Activated naive CD4-positive, alpha-beta T cell treated with Interleukin-2 at 50 U/mL for 16 hours (primary cell): ENCODE measurements at regions not wholly inside any gene's neighbourhood (a gene's known extent, or its start where the extent isn't known, plus 50 kb on each side); places are given as distances from the start of the nearest gene placed in this dataset.

Source experiments
- DNase-seq: peaks from one replicate; pipeline ENCODE4 v3.0.0-alpha.2; 2020

- DNase-seq = no peak
Measured at GRCh38 chr17:72262766-72263165, 141.9 kb downstream of the SOX9 start.

GRCh38 chr17:72264682-72265405 is 144.0 kb downstream of the SOX9 start:
- DNase-seq = no peak

- DNase-seq = no peak
Measured at GRCh38 chr17:72266112-72266775, 145.4 kb downstream of the SOX9 start.

- no peak for DNase-seq
Measured at GRCh38 chr17:72267601-72268000, 146.8 kb downstream of the SOX9 start.

- DNase-seq = no peak
Measured at GRCh38 chr17:72268431-72268830, 147.6 kb downstream of the SOX9 start.

- DNase-seq = no peak
Measured at GRCh38 chr17:72270273-72270924, 149.6 kb downstream of the SOX9 start.

GRCh38 chr17:72271603-72272002 is 150.8 kb downstream of the SOX9 start:
- DNase-seq = no peak

- no peak for DNase-seq
Measured at GRCh38 chr17:72273289-72274056, 152.7 kb downstream of the SOX9 start.

- DNase-seq = no peak
Measured at GRCh38 chr17:72274614-72275013, 153.8 kb downstream of the SOX9 start.

- no peak for DNase-seq
Measured at GRCh38 chr17:72280881-72281280, 160.1 kb downstream of the SOX9 start.

- no peak for DNase-seq
Measured at GRCh38 chr17:72282439-72283029, 161.7 kb downstream of the SOX9 start.

- no peak for DNase-seq
Measured at GRCh38 chr17:72284806-72285205, 164.0 kb downstream of the SOX9 start.

GRCh38 chr17:72287586-72287985 is 166.8 kb downstream of the SOX9 start:
- no peak for DNase-seq

- no peak for DNase-seq
Measured at GRCh38 chr17:72294487-72294893, 173.7 kb downstream of the SOX9 start.

- DNase-seq = no peak
Measured at GRCh38 chr17:72295916-72296315, 175.1 kb downstream of the SOX9 start.

GRCh38 chr17:72296456-72296855 is 175.6 kb downstream of the SOX9 start:
- DNase-seq = no peak

- DNase-seq = no peak
Measured at GRCh38 chr17:72297326-72298115, 176.7 kb downstream of the SOX9 start.

GRCh38 chr17:72299100-72299499 is 178.3 kb downstream of the SOX9 start:
- no peak for DNase-seq

GRCh38 chr17:72299592-72299991 is 178.8 kb downstream of the SOX9 start:
- DNase-seq = no peak

GRCh38 chr17:72301887-72302286 is 181.1 kb downstream of the SOX9 start:
- no peak for DNase-seq

- no peak for DNase-seq
Measured at GRCh38 chr17:72302735-72303134, 181.9 kb downstream of the SOX9 start.
